ENCODE measurements at regions not wholly inside any gene's neighbourhood (a gene's known extent, or its start where the extent isn't known, plus 50 kb on each side); places are given as distances from the start of the nearest gene placed in this dataset.

DNA sequence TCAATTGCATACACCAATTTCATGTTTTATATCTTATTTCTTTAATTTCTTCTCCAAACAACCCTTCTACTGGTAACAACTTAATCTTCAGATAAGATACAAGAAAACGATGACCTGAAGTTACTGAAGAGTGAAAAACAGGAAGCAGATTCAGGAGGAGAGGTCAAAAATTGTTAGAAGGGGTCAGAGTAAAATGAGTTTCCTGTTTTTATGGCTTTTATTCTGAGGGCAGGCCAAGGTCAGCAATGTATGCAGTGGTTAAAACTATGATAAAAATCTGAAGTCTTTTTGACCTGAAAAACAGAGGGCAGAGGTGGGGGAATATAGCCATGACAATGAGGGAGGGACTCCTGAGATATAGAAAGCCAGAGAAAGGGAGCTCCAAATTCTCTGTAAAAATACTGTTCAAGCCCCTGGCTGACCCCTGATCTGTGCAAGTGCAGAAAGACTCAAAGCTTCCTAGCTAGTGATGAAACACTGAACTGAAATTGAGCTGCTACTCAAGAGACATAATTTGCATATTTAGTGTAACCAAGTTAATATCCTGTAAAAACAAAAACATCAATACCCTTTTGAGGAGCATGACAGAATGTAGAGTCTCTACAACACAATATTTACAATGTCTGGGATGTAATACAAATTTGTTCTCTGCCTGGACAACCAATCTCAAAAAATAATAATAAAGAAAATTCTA is 514.3 kb upstream of the SEL1L start:
- H3K4me3 ChIP-seq (ENCODE audit: low read length) = no peak overlapping the region
- H3K27me3 ChIP-seq (ENCODE audit: control insufficient read depth, insufficient read depth, low read length) = no peaks in the 10 kb centered on the region
- no peak overlapping the region for H3K27ac ChIP-seq (ENCODE audit: low read depth, low read length)
- H3K9ac ChIP-seq (ENCODE audit: low read length) = no peak overlapping the region
- no peaks in the 10 kb centered on the region for H3K4me1 ChIP-seq (ENCODE audit: control insufficient read depth, insufficient read depth, low read length)
- H3K36me3 ChIP-seq (ENCODE audit: control insufficient read depth, insufficient read depth, low read length) = no peaks in the 10 kb centered on the region

- H3K36me3 ChIP-seq (ENCODE audit: control insufficient read depth, insufficient read depth, low read length) = no peaks in the 10 kb centered on the region
- no peaks in the 10 kb centered on the region for H3K27me3 ChIP-seq (ENCODE audit: control insufficient read depth, insufficient read depth, low read length)
- H3K27ac ChIP-seq (ENCODE audit: low read depth, low read length) = no peak overlapping the region
- peaks cover 2% of the 10 kb centered on the region for H3K4me1 ChIP-seq (ENCODE audit: control insufficient read depth, insufficient read depth, low read length)
- no peak overlapping the region for H3K9ac ChIP-seq (ENCODE audit: low read length)
- no peak overlapping the region for H3K4me3 ChIP-seq (ENCODE audit: low read length)
Measured at GRCh38 chr14:82052778-82053177, 519.1 kb upstream of the SEL1L start.

- no peak overlapping the region for H3K9ac ChIP-seq (ENCODE audit: low read length)
- H3K4me3 ChIP-seq (ENCODE audit: low read length) = no peak overlapping the region
- no peaks in the 10 kb centered on the region for H3K36me3 ChIP-seq (ENCODE audit: control insufficient read depth, insufficient read depth, low read length)
- no peak overlapping the region for H3K27ac ChIP-seq (ENCODE audit: low read depth, low read length)
- peaks cover 2% of the 10 kb centered on the region for H3K4me1 ChIP-seq (ENCODE audit: control insufficient read depth, insufficient read depth, low read length)
- H3K27me3 ChIP-seq (ENCODE audit: control insufficient read depth, insufficient read depth, low read length) = no peaks in the 10 kb centered on the region
Measured at GRCh38 chr14:82055515-82056115, 522.0 kb upstream of the SEL1L start.

GRCh38 chr14:82060219-82060618 is 526.6 kb upstream of the SEL1L start:
- H3K27me3 ChIP-seq (ENCODE audit: control insufficient read depth, insufficient read depth, low read length) = no peaks in the 10 kb centered on the region
- H3K4me1 ChIP-seq (ENCODE audit: control insufficient read depth, insufficient read depth, low read length) = peaks cover 2% of the 10 kb centered on the region
- no peak overlapping the region for H3K27ac ChIP-seq (ENCODE audit: low read depth, low read length)
- H3K4me3 ChIP-seq (ENCODE audit: low read length) = no peak overlapping the region
- no peak overlapping the region for H3K9ac ChIP-seq (ENCODE audit: low read length)
- H3K36me3 ChIP-seq (ENCODE audit: control insufficient read depth, insufficient read depth, low read length) = no peaks in the 10 kb centered on the region

- Histone ChIP-seq H3K36me3 (ENCODE audit: control insufficient read depth, insufficient read depth, low read length) (no peaks in the 10 kb centered on the region), H3K4me3 (ENCODE audit: low read length) (no peak overlapping the region), H3K27ac (ENCODE audit: low read depth, low read length) (no peak overlapping the region), H3K27me3 (ENCODE audit: control insufficient read depth, insufficient read depth, low read length) (no peaks in the 10 kb centered on the region), H3K4me1 (ENCODE audit: control insufficient read depth, insufficient read depth, low read length) (no peaks in the 10 kb centered on the region), H3K9ac (ENCODE audit: low read length) (no peak overlapping the region)
Measured at GRCh38 chr14:82067221-82067875, 533.7 kb upstream of the SEL1L start.

DNA sequence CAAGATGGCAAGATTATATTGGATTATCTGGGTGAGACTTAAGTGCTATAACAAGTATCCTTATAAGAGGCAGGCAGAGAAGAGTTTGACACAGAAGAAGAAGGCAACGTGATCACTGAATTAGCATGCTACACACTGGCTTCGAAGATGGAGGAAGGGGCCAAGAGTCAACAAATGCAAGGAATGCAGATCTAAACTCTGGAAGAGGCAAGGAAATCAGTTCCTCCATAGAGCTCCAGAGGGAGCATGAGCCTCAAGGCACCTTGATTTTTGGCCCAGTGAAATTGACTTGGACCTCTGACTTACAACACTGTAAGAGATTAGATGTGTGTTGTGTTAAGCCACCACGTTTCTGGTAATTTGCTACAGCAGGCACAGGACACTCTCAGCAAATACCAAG is 536.4 kb upstream of the SEL1L start:
- H3K27ac ChIP-seq (ENCODE audit: low read depth, low read length) = no peak overlapping the region
- no peaks in the 10 kb centered on the region for H3K36me3 ChIP-seq (ENCODE audit: control insufficient read depth, insufficient read depth, low read length)
- H3K4me1 ChIP-seq (ENCODE audit: control insufficient read depth, insufficient read depth, low read length) = no peaks in the 10 kb centered on the region
- no peak overlapping the region for H3K4me3 ChIP-seq (ENCODE audit: low read length)
- H3K9ac ChIP-seq (ENCODE audit: low read length) = no peak overlapping the region
- H3K27me3 ChIP-seq (ENCODE audit: control insufficient read depth, insufficient read depth, low read length) = no peaks in the 10 kb centered on the region

- no peak overlapping the region for H3K9ac ChIP-seq (ENCODE audit: low read length)
- H3K4me3 ChIP-seq (ENCODE audit: low read length) = no peak overlapping the region
- H3K4me1 ChIP-seq (ENCODE audit: control insufficient read depth, insufficient read depth, low read length) = no peaks in the 10 kb centered on the region
- no peaks in the 10 kb centered on the region for H3K27me3 ChIP-seq (ENCODE audit: control insufficient read depth, insufficient read depth, low read length)
- no peaks in the 10 kb centered on the region for H3K36me3 ChIP-seq (ENCODE audit: control insufficient read depth, insufficient read depth, low read length)
- H3K27ac ChIP-seq (ENCODE audit: low read depth, low read length) = no peak overlapping the region
Measured at GRCh38 chr14:82070753-82071152, 537.1 kb upstream of the SEL1L start.

GRCh38 chr14:82073547-82073946 is 539.9 kb upstream of the SEL1L start:
- no peaks in the 10 kb centered on the region for H3K36me3 ChIP-seq (ENCODE audit: control insufficient read depth, insufficient read depth, low read length)
- no peak overlapping the region for H3K9ac ChIP-seq (ENCODE audit: low read length)
- no peak overlapping the region for H3K27ac ChIP-seq (ENCODE audit: low read depth, low read length)
- no peak overlapping the region for H3K4me3 ChIP-seq (ENCODE audit: low read length)
- H3K27me3 ChIP-seq (ENCODE audit: control insufficient read depth, insufficient read depth, low read length) = no peaks in the 10 kb centered on the region
- H3K4me1 ChIP-seq (ENCODE audit: control insufficient read depth, insufficient read depth, low read length) = no peaks in the 10 kb centered on the region

- Histone ChIP-seq H3K4me1 (ENCODE audit: control insufficient read depth, insufficient read depth, low read length) (no peaks in the 10 kb centered on the region), H3K27ac (ENCODE audit: low read depth, low read length) (no peak overlapping the region), H3K36me3 (ENCODE audit: control insufficient read depth, insufficient read depth, low read length) (no peaks in the 10 kb centered on the region), H3K27me3 (ENCODE audit: control insufficient read depth, insufficient read depth, low read length) (no peaks in the 10 kb centered on the region), H3K9ac (ENCODE audit: low read length) (no peak overlapping the region), H3K4me3 (ENCODE audit: low read length) (no peak overlapping the region)
Measured at GRCh38 chr14:82075566-82075965, 541.9 kb upstream of the SEL1L start.

- H3K9ac ChIP-seq (ENCODE audit: low read length) = no peak overlapping the region
- no peaks in the 10 kb centered on the region for H3K36me3 ChIP-seq (ENCODE audit: control insufficient read depth, insufficient read depth, low read length)
- no peak overlapping the region for H3K27ac ChIP-seq (ENCODE audit: low read depth, low read length)
- H3K4me3 ChIP-seq (ENCODE audit: low read length) = no peak overlapping the region
- H3K4me1 ChIP-seq (ENCODE audit: control insufficient read depth, insufficient read depth, low read length) = no peaks in the 10 kb centered on the region
- no peaks in the 10 kb centered on the region for H3K27me3 ChIP-seq (ENCODE audit: control insufficient read depth, insufficient read depth, low read length)
Measured at GRCh38 chr14:82079553-82079952, 545.9 kb upstream of the SEL1L start.

DNA sequence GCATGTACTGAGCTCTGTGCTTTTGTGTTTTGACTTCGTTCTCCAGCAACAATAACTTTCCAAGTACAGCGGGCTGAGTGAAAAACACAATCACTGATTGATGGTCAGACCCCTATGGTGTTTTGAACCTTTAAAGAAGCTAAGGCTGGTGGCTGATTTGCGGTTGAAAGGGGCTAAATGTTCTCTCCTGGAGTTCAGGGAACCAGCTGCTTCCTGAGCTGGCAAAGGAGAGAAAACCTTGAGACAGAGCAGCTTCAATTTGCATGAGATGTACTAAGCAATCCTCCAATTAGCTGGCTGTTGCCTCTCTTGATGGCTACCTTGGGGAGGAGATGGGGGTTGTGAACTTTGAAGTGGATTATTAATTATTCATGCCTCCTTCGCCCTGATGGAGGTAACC is 546.7 kb upstream of the SEL1L start:
- no peaks in the 10 kb centered on the region for H3K27me3 ChIP-seq (ENCODE audit: control insufficient read depth, insufficient read depth, low read length)
- H3K36me3 ChIP-seq (ENCODE audit: control insufficient read depth, insufficient read depth, low read length) = no peaks in the 10 kb centered on the region
- H3K9ac ChIP-seq (ENCODE audit: low read length) = no peak overlapping the region
- H3K27ac ChIP-seq (ENCODE audit: low read depth, low read length) = no peak overlapping the region
- H3K4me3 ChIP-seq (ENCODE audit: low read length) = no peak overlapping the region
- no peaks in the 10 kb centered on the region for H3K4me1 ChIP-seq (ENCODE audit: control insufficient read depth, insufficient read depth, low read length)

DNA sequence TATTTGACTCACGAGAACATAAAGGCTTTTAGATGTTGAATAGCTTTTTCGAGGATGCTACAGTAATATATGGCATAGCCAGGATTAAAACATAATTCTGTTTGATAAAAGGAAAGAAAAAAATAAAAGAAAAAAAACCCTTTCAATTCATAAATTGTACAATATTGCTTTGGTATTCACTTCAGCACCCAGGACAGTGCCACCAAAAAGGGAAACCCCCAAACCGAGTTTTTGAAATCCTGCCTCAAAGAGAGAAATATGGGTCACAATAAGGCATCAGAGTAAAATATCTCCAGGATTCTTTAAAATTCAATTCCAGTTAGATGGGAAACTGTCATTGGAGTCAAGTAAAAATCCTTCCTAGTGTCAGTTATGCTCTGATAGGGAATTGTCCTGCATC is 551.2 kb upstream of the SEL1L start:
- Histone ChIP-seq H3K36me3 (ENCODE audit: control insufficient read depth, insufficient read depth, low read length) (no peaks in the 10 kb centered on the region), H3K9ac (ENCODE audit: low read length) (no peak overlapping the region), H3K27me3 (ENCODE audit: control insufficient read depth, insufficient read depth, low read length) (no peaks in the 10 kb centered on the region), H3K4me1 (ENCODE audit: control insufficient read depth, insufficient read depth, low read length) (no peaks in the 10 kb centered on the region), H3K4me3 (ENCODE audit: low read length) (no peak overlapping the region), H3K27ac (ENCODE audit: low read depth, low read length) (no peak overlapping the region)

DNA sequence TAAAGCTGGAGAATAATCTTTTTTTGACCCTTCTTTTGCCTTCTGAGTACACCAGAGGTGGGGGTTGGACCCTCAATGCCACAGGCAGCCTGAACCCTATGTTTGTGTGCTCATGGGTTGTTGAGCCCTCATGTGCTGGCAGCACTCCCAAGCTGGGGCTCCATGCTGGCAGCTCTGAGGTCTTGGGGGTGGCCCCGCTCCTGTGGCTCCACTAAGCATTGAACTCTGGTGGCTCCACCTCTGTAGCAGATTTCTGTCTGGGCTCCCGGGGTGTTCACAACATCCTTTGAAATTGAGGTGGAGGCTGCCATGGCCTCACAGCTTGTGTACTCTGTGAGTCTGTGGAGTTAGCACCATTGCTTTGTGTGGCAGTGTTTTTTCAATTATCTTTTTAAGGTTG is 557.4 kb upstream of the SEL1L start:
- Histone ChIP-seq H3K36me3 (ENCODE audit: control insufficient read depth, insufficient read depth, low read length) (no peaks in the 10 kb centered on the region), H3K27ac (ENCODE audit: low read depth, low read length) (no peak overlapping the region), H3K4me1 (ENCODE audit: control insufficient read depth, insufficient read depth, low read length) (no peaks in the 10 kb centered on the region), H3K4me3 (ENCODE audit: low read length) (no peak overlapping the region), H3K27me3 (ENCODE audit: control insufficient read depth, insufficient read depth, low read length) (no peaks in the 10 kb centered on the region), H3K9ac (ENCODE audit: low read length) (no peak overlapping the region)

All from rectal smooth muscle tissue (tissue), 1 donor.